GM21529 (cell line): ENCODE measurements at regions not wholly inside any gene's neighbourhood (a gene's known extent, or its start where the extent isn't known, plus 50 kb on each side); places are given as distances from the start of the nearest gene placed in this dataset.
"Not testable (repeated sequence)": the region's sequence is repeated elsewhere in the genome, so short reads cannot be mapped to it uniquely, and the experiment has no call there.

Experiments used
- ATAC-seq: cut with Tn5 transposase; IDR thresholded peaks from one replicate; pipeline ENCODE4 v1.9.1; 2021; ENCODE audit not compliant: unreplicated experiment

GRCh38 chr3:148441191-148441590 is 256.5 kb upstream of the AGTR1 start:
- no peak for ATAC-seq

DNA sequence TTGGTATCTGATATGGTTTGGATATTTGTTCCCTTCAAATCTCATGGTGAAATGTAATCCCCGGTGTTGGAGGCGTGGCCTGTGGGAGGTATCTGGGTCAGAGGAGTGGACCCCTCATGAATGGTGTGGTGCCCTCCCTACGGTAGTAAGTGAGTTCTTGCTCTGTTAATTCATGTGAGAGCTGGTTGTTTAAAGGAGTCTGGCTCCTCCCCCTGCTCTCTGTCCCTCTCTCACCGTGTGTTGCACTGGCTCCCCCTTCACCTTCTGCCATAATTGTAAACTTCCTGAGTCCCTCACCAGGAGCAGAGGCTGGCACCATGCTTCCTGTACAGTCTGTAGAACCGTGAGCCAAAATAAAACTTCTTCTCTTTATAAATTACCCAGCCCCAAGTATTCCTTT is 246.9 kb upstream of the AGTR1 start:
- no peak for ATAC-seq

GRCh38 chr3:148451969-148452368 is 245.7 kb upstream of the AGTR1 start:
- ATAC-seq = no peak

- no peak for ATAC-seq
These were observed 243.9 kb upstream of the AGTR1 start for GRCh38 chr3:148453781-148454191.

DNA sequence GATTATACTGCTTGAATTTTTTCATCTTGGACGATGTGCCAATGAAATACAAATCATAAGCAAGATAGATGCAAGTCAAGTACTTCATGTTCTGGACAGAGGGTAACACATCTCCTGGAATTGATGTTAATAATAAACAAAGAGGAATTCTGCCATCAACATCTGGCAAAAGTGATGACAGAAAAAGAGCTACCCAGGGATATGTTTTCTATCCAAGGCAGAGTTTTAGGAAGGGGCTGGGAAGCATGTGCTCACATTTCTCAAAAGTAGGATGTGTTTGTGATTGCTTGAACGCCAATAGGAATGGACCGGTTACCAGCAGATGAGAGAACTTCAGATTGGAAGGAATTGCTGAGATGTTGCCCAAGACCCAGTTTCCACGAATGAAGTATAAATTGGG is 242.6 kb upstream of the AGTR1 start:
- no peak for ATAC-seq

GRCh38 chr3:148457886-148458285 is 239.8 kb upstream of the AGTR1 start:
- no peak for ATAC-seq

DNA sequence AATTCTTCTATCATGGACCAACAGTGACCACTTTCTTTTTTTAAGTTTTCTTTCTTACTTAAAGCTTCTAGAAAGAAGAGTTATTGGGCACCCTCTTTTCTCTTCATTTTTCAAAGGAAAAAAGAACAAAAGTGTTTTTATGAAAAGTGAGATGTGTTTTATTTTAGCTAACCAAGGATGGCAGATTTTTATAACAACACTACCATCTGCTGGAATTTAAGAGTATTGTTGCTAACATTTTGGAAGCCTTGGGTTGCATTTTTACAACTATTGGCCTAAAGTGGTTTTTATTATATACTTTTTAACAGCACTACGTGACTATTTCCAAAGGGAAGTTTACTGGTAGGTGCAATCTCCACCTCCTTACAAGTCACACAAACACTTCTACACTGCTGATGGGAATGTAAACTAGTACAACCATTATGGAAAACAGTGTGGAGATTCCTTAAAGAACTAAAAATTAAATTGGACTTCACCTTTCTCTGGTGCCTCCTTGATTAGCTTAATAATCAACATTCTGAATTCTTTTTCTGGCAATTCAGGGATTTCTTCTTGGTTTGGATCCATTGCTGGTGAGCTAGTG is 237.7 kb upstream of the AGTR1 start:
- ATAC-seq = no peak

DNA sequence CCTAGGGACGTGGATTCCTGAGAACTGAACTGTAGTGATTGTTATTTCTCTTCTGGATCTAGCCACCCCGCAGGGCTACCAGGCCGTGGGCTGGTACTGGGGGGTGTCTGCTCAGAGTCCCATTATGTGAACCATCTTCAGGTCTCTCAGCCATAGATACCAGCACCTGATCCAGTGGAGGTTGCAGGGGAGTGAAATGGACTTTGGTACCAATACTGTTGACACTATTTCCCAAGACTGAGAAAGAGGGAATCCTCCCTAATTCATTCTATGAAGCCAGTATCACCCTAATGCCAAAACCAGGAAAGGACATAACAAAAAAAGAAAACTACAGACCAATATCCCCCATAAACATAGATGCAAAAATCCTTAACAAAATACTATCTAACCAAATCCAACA is 237.0 kb upstream of the AGTR1 start:
- ATAC-seq = no peak

DNA sequence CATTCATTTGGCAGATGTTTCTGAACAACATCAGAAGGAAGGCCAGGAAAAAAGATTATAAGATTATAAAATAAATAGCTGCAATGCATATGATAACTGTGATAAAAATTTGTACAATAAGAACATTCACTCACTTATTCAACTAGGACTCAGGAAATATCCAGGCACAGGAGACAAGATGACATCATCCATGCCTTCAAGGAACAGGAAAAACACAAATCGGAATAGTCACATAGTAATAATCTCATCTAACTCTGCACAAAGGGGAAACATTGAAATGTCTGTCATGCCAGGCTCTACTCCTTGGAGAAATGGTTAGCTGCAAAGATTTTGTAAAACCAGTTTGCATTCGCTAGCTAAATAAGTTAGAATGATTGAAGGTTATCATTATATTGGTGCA is 233.5 kb upstream of the AGTR1 start:
- no peak for ATAC-seq

DNA sequence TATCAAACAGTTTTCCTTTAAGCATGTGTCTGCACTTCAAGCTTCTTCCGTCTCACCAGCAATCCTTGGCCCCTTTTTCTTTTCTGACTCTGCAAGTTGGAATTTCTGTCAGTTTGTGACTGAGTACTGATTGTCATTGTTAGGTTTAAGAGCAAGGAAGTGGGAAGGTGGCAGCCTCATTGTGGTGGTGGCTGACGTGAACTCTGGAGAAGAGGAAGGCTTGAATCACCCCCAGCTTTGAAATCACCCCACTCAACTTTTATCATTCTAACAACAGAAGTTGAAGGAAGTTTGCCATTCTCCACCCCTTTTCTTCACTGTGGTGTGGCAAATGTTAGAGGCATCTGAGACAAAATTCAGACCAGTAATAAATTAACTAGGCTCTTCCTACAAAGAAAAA is 231.6 kb upstream of the AGTR1 start:
- ATAC-seq = no peak

DNA sequence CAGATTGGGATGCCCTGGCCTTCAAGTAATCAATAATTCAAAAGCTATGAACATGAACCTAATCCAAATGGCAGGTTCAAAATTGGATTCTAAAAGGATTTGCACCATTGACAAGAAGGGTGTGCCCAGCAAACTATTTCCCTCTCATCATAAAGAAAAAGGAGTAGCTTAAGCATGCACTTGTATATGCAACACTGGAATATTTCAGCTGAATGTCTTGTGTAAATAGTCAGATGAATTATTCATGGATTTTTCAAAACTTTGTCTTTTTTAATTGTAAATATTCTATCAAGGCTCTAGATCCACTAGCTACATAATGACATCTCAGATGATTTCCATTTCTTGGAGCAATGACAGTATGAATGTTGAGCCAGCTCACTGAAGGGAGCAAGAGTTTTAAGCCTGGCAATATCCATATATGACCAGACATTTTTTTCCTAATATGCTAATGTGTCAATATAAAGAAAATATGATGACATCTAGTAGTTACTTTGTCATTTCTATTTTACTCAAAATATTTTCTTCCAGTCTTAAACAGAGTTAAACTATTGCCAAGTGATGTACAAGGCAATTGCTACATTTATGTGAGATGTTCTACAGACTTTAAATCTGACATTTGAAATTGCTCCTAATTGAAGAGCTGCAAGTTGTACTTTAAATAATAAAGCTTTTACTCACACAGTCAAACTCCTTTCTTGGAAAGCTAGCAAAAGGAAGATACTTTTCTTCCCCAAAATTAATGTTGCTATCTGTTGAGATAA is 230.5 kb upstream of the AGTR1 start:
- no peak for ATAC-seq

DNA sequence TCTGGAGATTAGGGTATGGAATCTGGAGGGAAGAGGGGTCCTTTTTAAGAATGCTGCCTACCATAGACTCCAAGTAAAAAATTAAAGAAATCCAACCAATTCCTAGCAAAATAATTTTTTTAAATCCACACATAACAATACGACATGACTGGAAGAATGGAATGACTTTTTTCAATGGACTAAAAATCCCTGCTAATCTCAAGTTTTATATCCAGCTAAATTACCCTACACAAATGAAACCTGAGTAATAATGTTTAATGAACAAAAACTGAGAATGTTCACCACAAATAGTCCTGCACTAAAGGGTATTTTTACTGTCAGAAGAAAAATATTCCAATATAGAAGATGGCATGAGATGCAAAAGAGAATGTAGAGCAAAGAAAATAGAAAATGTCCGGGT is 220.3 kb upstream of the AGTR1 start:
- no peak for ATAC-seq

- no peak for ATAC-seq
These were observed 204.1 kb upstream of the AGTR1 start for GRCh38 chr3:148493631-148494030.

- ATAC-seq = no peak
These were observed 203.3 kb upstream of the AGTR1 start for GRCh38 chr3:148494451-148494850.

- no peak for ATAC-seq
These were observed 196.8 kb upstream of the AGTR1 start for GRCh38 chr3:148500881-148501280.

GRCh38 chr3:148510116-148510515 is 187.6 kb upstream of the AGTR1 start:
- no peak for ATAC-seq

GRCh38 chr3:148510561-148510960 is 187.1 kb upstream of the AGTR1 start:
- no peak for ATAC-seq

DNA sequence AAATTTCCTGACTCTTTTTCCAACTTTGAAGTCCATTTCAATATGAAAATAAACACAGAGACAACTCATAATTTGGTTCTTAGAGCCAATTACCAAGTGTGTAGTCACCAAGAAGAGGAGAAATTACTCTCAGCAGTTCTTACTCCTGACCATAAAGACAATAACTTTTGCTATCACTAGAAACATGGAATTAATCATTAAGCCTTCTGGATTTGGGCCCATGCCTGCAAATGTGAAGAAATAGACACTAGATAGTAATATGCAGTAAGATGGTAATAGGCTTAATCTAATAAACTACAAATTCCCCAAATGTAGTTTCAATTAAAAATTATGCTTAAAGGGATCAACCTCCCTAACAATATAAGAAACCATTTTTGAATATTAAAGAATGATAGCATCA is 185.1 kb upstream of the AGTR1 start:
- ATAC-seq = no peak

DNA sequence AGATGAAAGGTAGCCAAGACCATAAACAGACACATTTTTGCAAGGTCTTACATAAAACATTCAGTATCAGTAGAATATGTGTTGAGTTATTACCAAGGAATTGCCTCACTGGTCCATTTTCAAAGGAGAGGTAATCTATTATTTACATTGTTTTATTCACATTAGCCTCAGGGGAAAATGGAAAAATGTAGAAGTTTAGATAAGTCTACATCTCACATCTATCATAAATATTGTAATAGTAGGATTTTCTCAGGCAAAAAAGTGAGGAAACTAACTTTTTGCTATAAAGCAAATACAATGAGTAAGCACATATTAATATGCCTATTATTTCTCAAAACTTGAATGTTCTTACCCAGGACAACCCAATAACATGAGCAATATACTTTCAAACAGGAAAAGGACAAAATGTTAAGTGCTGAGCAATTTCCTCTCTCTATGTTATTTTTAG is 184.6 kb upstream of the AGTR1 start:
- no peak for ATAC-seq

DNA sequence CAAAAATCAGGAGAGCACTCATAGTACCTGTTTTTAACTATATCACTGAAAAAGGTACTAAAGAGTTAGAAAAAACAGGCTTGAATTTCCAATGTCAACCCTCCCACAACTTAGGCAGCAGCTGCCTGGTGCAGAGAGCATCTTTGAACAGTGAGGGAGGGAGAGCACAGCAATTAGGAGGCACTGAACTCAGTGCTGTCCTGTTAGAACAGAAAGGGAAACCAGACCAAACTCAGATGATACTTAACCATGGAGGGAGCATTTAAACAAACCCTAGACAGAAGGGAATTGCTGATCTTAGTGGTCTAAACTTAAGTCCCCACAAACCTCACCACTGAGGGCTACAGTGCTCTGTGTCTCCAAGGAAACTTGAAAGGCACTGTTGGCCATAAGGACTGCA is 179.2 kb upstream of the AGTR1 start:
- no peak for ATAC-seq

- ATAC-seq = not testable (repeated sequence)
These were observed 172.1 kb upstream of the AGTR1 start for GRCh38 chr3:148525621-148526020.

DNA sequence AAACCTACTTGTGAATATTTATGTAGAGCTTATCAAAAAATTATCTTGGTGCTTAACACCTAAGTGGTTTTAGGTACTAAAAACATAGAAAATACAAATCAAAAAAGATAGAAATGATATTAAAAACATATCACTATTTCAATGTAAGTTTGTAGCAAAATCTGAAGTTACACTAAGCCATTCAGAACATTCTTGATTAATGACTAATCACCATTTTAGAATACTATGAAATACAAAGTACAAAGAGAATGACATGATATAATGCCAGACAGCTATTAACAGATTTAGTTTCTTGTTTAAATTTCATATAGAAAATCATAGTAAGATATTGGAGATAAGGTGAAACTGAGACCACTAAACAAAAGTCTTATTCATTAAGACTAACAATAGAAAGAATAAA is 169.7 kb upstream of the AGTR1 start:
- ATAC-seq = no peak

DNA sequence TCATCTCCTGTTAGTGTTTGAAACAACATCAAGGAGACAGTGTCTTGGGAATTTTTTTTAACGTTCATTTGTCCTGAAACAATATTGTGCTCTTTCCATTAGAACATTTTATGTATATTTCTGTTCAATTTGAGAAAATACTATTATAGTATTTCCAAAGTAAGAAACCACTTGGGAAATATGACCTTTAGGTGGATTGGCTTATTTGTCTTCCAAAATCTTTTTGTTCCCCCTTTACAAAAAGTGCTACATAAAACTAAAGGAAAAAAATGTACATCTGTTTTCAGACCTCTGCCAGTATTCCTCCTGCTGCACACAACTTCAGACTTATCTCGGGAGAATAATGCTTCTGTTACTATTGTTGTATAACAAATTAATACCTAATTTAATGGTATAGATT is 165.9 kb upstream of the AGTR1 start:
- ATAC-seq = no peak
